B cell (primary cell): ENCODE measurements at regions not wholly inside any gene's neighbourhood (a gene's known extent, or its start where the extent isn't known, plus 50 kb on each side); places are given as distances from the start of the nearest gene placed in this dataset.

Experiments
- ATAC-seq: fragments of 200-7000 bp; cut with Tn5 transposase; one replicate; pipeline ENCODE4 v1.10.0; 2021; ENCODE audit warnings: low read depth, mild to moderate bottlenecking, moderate number of reproducible peaks, moderate library complexity
- CTCF ChIA-PET: fragments of 350-600 bp; sonication (Branson Sonifier 250); formaldehyde crosslinking; loops from one replicate; lab custom pipeline; 2021; ENCODE audit warnings: antibody characterized with exemption, inconsistent platforms; lab: Charles Lee
- POLR2A ChIA-PET: fragments of 350-600 bp; sonication (Branson Sonifier 250); formaldehyde crosslinking; loops from one replicate; lab custom pipeline; 2021; ENCODE audit warnings: antibody characterized with exemption; lab: Charles Lee
- DNase-seq: peaks from one replicate; pipeline ENCODE4 v3.0.0; 2013
- H2AFZ ChIP-seq: 2 replicates; pipeline ENCODE4 v1.6.1; 2012; ENCODE audit warnings: mild to moderate bottlenecking, low read depth, low read length; ENCODE audit not compliant: insufficient read depth, poor library complexity, severe bottlenecking
- H3K27ac ChIP-seq, 2 donors: 1 replicate in 1 of 2; 2 replicates in 1 of 2; pipeline ENCODE4 v1.5.1; 2012 to 2013; ENCODE audit warnings: low read length in 2 of 2, mild to moderate bottlenecking in 2 of 2, moderate library complexity in 1 of 2
- H3K27me3 ChIP-seq, 4 experiments: fragments of 200-600 bp in 1 of 4; sonication (generic) in 1 of 4; replicated peaks in 1 of 4; 1 replicate in 2 of 4; 2 replicates in 2 of 4; pipeline versions ENCODE4 v1.6.1 to v1.7.0; 2013 to 2016; ENCODE audit warnings: low read length in 3 of 4, mild to moderate bottlenecking in 2 of 4, mixed read lengths in 1 of 4, moderate library complexity in 1 of 4; ENCODE audit not compliant: insufficient read depth in 4 of 4, control insufficient read depth in 3 of 4; ENCODE audit errors: control extremely low read depth in 1 of 4
- H3K36me3 ChIP-seq, 2 experiments: replicated peaks in 1 of 2; 1 replicate in 1 of 2; 2 replicates in 1 of 2; pipeline versions ENCODE4 v1.6.1 to v1.7.1; 2013; ENCODE audit warnings: low read length in 1 of 2; ENCODE audit not compliant: insufficient read depth in 2 of 2, control insufficient read depth in 1 of 2; ENCODE audit errors: control extremely low read depth in 1 of 2, extremely low read depth in 1 of 2
- H3K4me1 ChIP-seq, 2 donors: fragments of 200-600 bp in 1 of 2; sonication (generic) in 1 of 2; 1 replicate in 1 of 2; 2 replicates in 1 of 2; pipeline versions ENCODE4 v1.5.1 to v1.6.1; 2013 to 2017; ENCODE audit warnings: low read length in 2 of 2; ENCODE audit not compliant: control insufficient read depth in 2 of 2, insufficient read depth in 2 of 2
- H3K4me2 ChIP-seq: replicated peaks from 2 replicates; pipeline ENCODE3; 2012; ENCODE audit warnings: mild to moderate bottlenecking, low read depth, low read length; ENCODE audit not compliant: poor library complexity, severe bottlenecking
- H3K4me3 ChIP-seq, 5 experiments: fragments of 200-600 bp in 1 of 5; sonication (generic) in 1 of 5; 1 replicate in 3 of 5; 2 replicates in 2 of 5; pipeline versions ENCODE4 v1.5.1 to v1.7.0; 2011 to 2016; ENCODE audit warnings: low read length in 4 of 5, mild to moderate bottlenecking in 4 of 5, low read depth in 2 of 5, control low read depth in 1 of 5, moderate library complexity in 1 of 5; ENCODE audit not compliant: insufficient read depth in 1 of 5; ENCODE audit errors: control extremely low read depth in 1 of 5, extremely low read depth in 1 of 5
- H3K79me2 ChIP-seq: fragments of 200-600 bp; sonication (generic); one replicate; pipeline ENCODE4 v1.6.0; 2016; ENCODE audit warnings: low read length; ENCODE audit not compliant: control insufficient read depth, insufficient read depth
- H3K9ac ChIP-seq: fragments of 200-600 bp; sonication (generic); 2 replicates; pipeline ENCODE4 v1.6.1; 2017; ENCODE audit warnings: mild to moderate bottlenecking, low read length, moderate library complexity
- H3K9me3 ChIP-seq, 3 donors: one replicate each; pipeline versions ENCODE4 v1.6.1 to v1.7.1; 2013; ENCODE audit warnings: low read length in 2 of 3; ENCODE audit not compliant: control insufficient read depth in 2 of 3, insufficient read depth in 1 of 3; ENCODE audit errors: control extremely low read depth in 1 of 3
- H4K20me1 ChIP-seq: 2 replicates; pipeline ENCODE4 v1.6.0; 2012; ENCODE audit warnings: mild to moderate bottlenecking, low read length; ENCODE audit not compliant: insufficient read depth, control insufficient read depth, poor library complexity, severe bottlenecking
- H3K27ac Mint-ChIP-seq: one replicate; pipeline ENCODE4 v1.8.0; 2021; ENCODE audit warnings: mixed read lengths
- H3K27me3 Mint-ChIP-seq: one replicate; pipeline ENCODE4 v1.8.0; 2021; ENCODE audit warnings: mixed read lengths
- H3K4me1 Mint-ChIP-seq: one replicate; pipeline ENCODE4 v1.8.0; 2021; ENCODE audit warnings: mixed read lengths
- H3K4me3 Mint-ChIP-seq: one replicate; pipeline ENCODE4 v1.8.0; 2021; ENCODE audit warnings: mixed read lengths
- H3K9me3 Mint-ChIP-seq: one replicate; pipeline ENCODE4 v1.8.0; 2022; ENCODE audit warnings: mixed read lengths; ENCODE audit not compliant: insufficient read depth
- EZH2 ChIP-seq: IDR thresholded peaks from 2 replicates; pipeline ENCODE4 v1.6.1; 2012; ENCODE audit warnings: borderline replicate concordance, low read depth, mild to moderate bottlenecking, moderate library complexity, low read length; ENCODE audit not compliant: insufficient read depth, poor library complexity, severe bottlenecking
- WGBS: methylation state at CpG from one replicate; pipeline ENCODE4 v1.1.5; 2013; ENCODE audit warnings: missing lambda C conversion rate; ENCODE audit not compliant: insufficient coverage; 5-methylcytosine and 5-hydroxymethylcytosine counted together
- intact Hi-C: fragments of 100-400 bp; cut with micrococcal nuclease; formaldehyde crosslinking; loops from one replicate; pipeline ENCODE4 v1.10.0; 2022
- TF ChIP-seq, protein P1 (sequence below): fragments of 200-600 bp; IDR thresholded peaks from one replicate; pipeline ENCODE4 v1.8.0; 2022; ENCODE audit warnings: antibody characterized with exemption, mild to moderate bottlenecking

DNA sequence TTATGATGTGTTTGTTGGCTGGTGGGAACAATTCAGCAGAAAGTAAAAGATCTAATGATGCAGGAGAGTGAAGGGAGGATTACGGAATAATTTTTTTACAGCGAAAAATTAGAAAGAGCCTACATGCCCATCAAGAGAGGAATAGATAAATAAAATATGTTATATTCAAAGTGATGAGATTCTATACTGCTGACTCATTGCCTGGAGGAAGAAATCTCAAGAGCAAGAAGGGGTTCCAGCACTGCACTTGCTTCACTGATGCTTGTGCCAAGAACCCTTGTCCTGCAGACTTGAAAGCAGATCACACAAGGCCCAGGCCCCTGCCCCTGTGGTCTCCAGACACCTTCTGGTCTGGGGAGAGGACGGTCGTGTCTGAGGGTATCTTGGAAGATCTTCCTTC lies 295.1 kb upstream of the POU3F1 start:
- H3K9me3 ChIP-seq: no peaks in the 10 kb centered on the region
- ChIA-PET POLR2A (no interaction called here), CTCF (no interaction called here)
- H3K4me2 ChIP-seq: no peak overlapping the region
- ATAC-seq (no peak), DNase-seq (no peak)
- H3K36me3 ChIP-seq: no peaks in the 10 kb centered on the region
- Mint-ChIP-seq H3K9me3 (peaks cover 6% of the 10 kb centered on the region), H3K4me3 (no peak overlapping the region), H3K27ac (no peak overlapping the region), H3K27me3 (peaks cover 15% of the 10 kb centered on the region), H3K4me1 (peaks cover 2% of the 10 kb centered on the region)
- H3K27me3 ChIP-seq: no peaks in the 10 kb centered on the region
- no peaks in the 10 kb centered on the region for H3K4me1 ChIP-seq
- no peaks in the 10 kb centered on the region for H3K79me2 ChIP-seq
- no peak overlapping the region for H3K27ac ChIP-seq
- H2AFZ ChIP-seq: no peak overlapping the region
- no peaks in the 10 kb centered on the region for H4K20me1 ChIP-seq
- 83% methylated on average over 2 of the region's 4 CpGs for WGBS
- no peak overlapping the region for H3K4me3 ChIP-seq
- TF ChIP-seq, protein P1, sequence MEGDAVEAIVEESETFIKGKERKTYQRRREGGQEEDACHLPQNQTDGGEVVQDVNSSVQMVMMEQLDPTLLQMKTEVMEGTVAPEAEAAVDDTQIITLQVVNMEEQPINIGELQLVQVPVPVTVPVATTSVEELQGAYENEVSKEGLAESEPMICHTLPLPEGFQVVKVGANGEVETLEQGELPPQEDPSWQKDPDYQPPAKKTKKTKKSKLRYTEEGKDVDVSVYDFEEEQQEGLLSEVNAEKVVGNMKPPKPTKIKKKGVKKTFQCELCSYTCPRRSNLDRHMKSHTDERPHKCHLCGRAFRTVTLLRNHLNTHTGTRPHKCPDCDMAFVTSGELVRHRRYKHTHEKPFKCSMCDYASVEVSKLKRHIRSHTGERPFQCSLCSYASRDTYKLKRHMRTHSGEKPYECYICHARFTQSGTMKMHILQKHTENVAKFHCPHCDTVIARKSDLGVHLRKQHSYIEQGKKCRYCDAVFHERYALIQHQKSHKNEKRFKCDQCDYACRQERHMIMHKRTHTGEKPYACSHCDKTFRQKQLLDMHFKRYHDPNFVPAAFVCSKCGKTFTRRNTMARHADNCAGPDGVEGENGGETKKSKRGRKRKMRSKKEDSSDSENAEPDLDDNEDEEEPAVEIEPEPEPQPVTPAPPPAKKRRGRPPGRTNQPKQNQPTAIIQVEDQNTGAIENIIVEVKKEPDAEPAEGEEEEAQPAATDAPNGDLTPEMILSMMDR: no peak
- TF ChIP-seq EZH2: no peak
- no peak overlapping the region for H3K9ac ChIP-seq
- intact Hi-C loops: no loop called here

GRCh38 chr1:38340409-38340808 lies 293.8 kb upstream of the POU3F1 start:
- H3K4me3 ChIP-seq: no peak overlapping the region
- H3K36me3 ChIP-seq: no peaks in the 10 kb centered on the region
- H4K20me1 ChIP-seq: no peaks in the 10 kb centered on the region
- Mint-ChIP-seq H3K4me3 (no peak overlapping the region), H3K27me3 (peaks cover 16% of the 10 kb centered on the region), H3K9me3 (no peaks in the 10 kb centered on the region), H3K27ac (no peak overlapping the region), H3K4me1 (peaks cover 2% of the 10 kb centered on the region)
- H3K9ac ChIP-seq: no peak overlapping the region
- H3K79me2 ChIP-seq: no peaks in the 10 kb centered on the region
- intact Hi-C loops: no loop called here
- POLR2A ChIA-PET: no interaction called here
- 90% methylated on average over 4 of the region's 5 CpGs for WGBS
- DNase-seq: no peak
- no peaks in the 10 kb centered on the region for H3K9me3 ChIP-seq
- no peak for ATAC-seq
- H3K4me2 ChIP-seq: no peak overlapping the region
- H3K4me1 ChIP-seq: no peaks in the 10 kb centered on the region
- peaks cover 0 to under 1% (median 0%) of the 10 kb centered on the region in 4 experiments for H3K27me3 ChIP-seq
- no peak for TF ChIP-seq EZH2
- CTCF ChIA-PET: no interaction called here
- H2AFZ ChIP-seq: no peak overlapping the region
- H3K27ac ChIP-seq: no peak overlapping the region
